ENCODE measurements at regions not wholly inside any gene's neighbourhood (a gene's known extent, or its start where the extent isn't known, plus 50 kb on each side); places are given as distances from the start of the nearest gene placed in this dataset.
"Not testable (repeated sequence)": the region's sequence is repeated elsewhere in the genome, so short reads cannot be mapped to it uniquely, and the experiment has no call there.

- WGBS (ENCODE audit: insufficient coverage, low lambda C conversion rate): no CpG with 5 or more reads among the region's 4 CpGs
- no peak overlapping the region for H3K4me3 ChIP-seq (ENCODE audit: low read length)
- H3K27ac ChIP-seq (ENCODE audit: low read length): no peak overlapping the region
- peaks cover 12% of the 10 kb centered on the region for H3K9me3 ChIP-seq (ENCODE audit: control insufficient read depth, low read depth, low read length)
- peak in 1 of 2 donors; percentile 2 for DNase-seq
- H3K36me3 ChIP-seq (ENCODE audit: control insufficient read depth, insufficient read depth, low read length): no peaks in the 10 kb centered on the region
- no peaks in the 10 kb centered on the region for H3K4me1 ChIP-seq (ENCODE audit: control insufficient read depth, insufficient read depth, low read length)
- H3K27me3 ChIP-seq (ENCODE audit: control insufficient read depth, insufficient read depth, low read length): no peaks in the 10 kb centered on the region
These were observed 1509.7 kb upstream of the WWC1 start for GRCh38 chr5:166781737-166782136.

- H3K4me1 ChIP-seq (ENCODE audit: control insufficient read depth, insufficient read depth, low read length): no peaks in the 10 kb centered on the region
- no CpG with 5 or more reads among the region's 29 CpGs for WGBS (ENCODE audit: insufficient coverage, low lambda C conversion rate)
These were observed 1506.8 kb upstream of the WWC1 start for GRCh38 chr5:166784545-166785078.

DNA sequence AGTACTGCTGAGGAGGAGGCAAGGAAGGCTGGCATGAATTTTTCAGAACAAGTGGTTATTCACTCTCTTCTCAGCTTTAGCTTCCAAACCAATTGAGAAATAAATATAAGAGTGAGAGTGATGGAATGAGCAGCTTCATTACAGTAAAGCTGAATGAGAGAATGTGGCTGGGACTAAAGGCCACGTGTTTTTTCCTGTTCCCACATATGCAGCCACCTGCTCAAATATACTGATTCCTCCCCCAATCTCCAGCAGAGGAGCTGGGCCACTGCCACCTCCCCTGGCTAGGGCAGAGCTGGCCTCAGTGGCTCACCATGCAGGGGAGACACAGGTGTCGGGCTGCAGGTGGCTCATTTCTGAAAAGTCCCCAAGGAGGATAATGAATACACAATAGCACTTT lies 1505.3 kb upstream of the WWC1 start:
- WGBS (ENCODE audit: insufficient coverage, low lambda C conversion rate): no CpG with 5 or more reads among the region's 2 CpGs
- peaks cover 12% of the 10 kb centered on the region for H3K9me3 ChIP-seq (ENCODE audit: control insufficient read depth, low read depth, low read length)
- DNase-seq: no peak
- no peaks in the 10 kb centered on the region for H3K27me3 ChIP-seq (ENCODE audit: control insufficient read depth, insufficient read depth, low read length)
- no peak overlapping the region for H3K27ac ChIP-seq (ENCODE audit: low read length)
- H3K4me1 ChIP-seq (ENCODE audit: control insufficient read depth, insufficient read depth, low read length): no peaks in the 10 kb centered on the region
- no peaks in the 10 kb centered on the region for H3K36me3 ChIP-seq (ENCODE audit: control insufficient read depth, insufficient read depth, low read length)
- no peak overlapping the region for H3K4me3 ChIP-seq (ENCODE audit: low read length)

More at GRCh38 chr5:166784545-166785078, 1506.8 kb upstream of the WWC1 start:
- Histone ChIP-seq H3K9me3 (ENCODE audit: control insufficient read depth, low read depth, low read length) (peaks cover 12% of the 10 kb centered on the region), H3K27me3 (ENCODE audit: control insufficient read depth, insufficient read depth, low read length) (no peaks in the 10 kb centered on the region), H3K36me3 (ENCODE audit: control insufficient read depth, insufficient read depth, low read length) (no peaks in the 10 kb centered on the region), H3K27ac (ENCODE audit: low read length) (no peak overlapping the region), H3K4me3 (ENCODE audit: low read length) (no peak overlapping the region)
- DNase-seq: no peak

GRCh38 chr5:166786889-166787288 lies 1504.6 kb upstream of the WWC1 start:
- WGBS (ENCODE audit: insufficient coverage, low lambda C conversion rate): no CpG with 5 or more reads among the region's 8 CpGs
- no peaks in the 10 kb centered on the region for H3K36me3 ChIP-seq (ENCODE audit: control insufficient read depth, insufficient read depth, low read length)
- H3K9me3 ChIP-seq (ENCODE audit: control insufficient read depth, low read depth, low read length): peaks cover 12% of the 10 kb centered on the region
- H3K4me1 ChIP-seq (ENCODE audit: control insufficient read depth, insufficient read depth, low read length): no peaks in the 10 kb centered on the region
- H3K4me3 ChIP-seq (ENCODE audit: low read length): no peak overlapping the region
- H3K27me3 ChIP-seq (ENCODE audit: control insufficient read depth, insufficient read depth, low read length): no peaks in the 10 kb centered on the region
- DNase-seq: no peak
- H3K27ac ChIP-seq (ENCODE audit: low read length): no peak overlapping the region

DNA sequence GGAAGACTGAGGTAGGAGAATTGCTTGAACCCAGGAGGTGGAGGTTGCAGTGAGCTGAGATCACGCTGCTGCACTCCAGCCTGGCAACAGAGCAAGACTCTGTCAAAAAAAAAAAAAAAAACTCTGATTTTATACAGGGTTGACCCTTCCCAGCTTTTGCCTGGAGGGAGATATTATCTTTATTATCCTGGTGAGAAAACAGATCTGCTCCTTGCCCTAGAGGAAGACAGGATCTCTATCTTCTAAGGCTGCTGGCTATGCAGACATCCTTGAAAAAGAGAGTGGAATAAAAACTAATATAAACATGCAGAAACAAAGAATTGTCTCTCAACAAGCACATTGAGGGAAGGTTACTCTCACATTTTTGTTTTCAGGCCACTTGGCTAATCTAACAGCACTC lies 1503.4 kb upstream of the WWC1 start:
- DNase-seq: no peak
- WGBS (ENCODE audit: insufficient coverage, low lambda C conversion rate): no CpG with 5 or more reads among the region's 1 CpG

GRCh38 chr5:166795756-166796155 lies 1495.7 kb upstream of the WWC1 start:
- no peaks in the 10 kb centered on the region for H3K4me1 ChIP-seq (ENCODE audit: control insufficient read depth, insufficient read depth, low read length)
- no peak overlapping the region for H3K27ac ChIP-seq (ENCODE audit: low read length)
- H3K36me3 ChIP-seq (ENCODE audit: control insufficient read depth, insufficient read depth, low read length): no peaks in the 10 kb centered on the region
- DNase-seq: no peak
- H3K4me3 ChIP-seq (ENCODE audit: low read length): no peak overlapping the region
- peaks cover 3% of the 10 kb centered on the region for H3K9me3 ChIP-seq (ENCODE audit: control insufficient read depth, low read depth, low read length)
- WGBS (ENCODE audit: insufficient coverage, low lambda C conversion rate): no CpG with 5 or more reads among the region's 3 CpGs
- H3K27me3 ChIP-seq (ENCODE audit: control insufficient read depth, insufficient read depth, low read length): no peaks in the 10 kb centered on the region

More for the DNA sequence above, 1503.4 kb upstream of the WWC1 start:
- Histone ChIP-seq H3K4me3 (ENCODE audit: low read length) (no peak overlapping the region), H3K4me1 (ENCODE audit: control insufficient read depth, insufficient read depth, low read length) (no peaks in the 10 kb centered on the region), H3K27ac (ENCODE audit: low read length) (no peak overlapping the region), H3K9me3 (ENCODE audit: control insufficient read depth, low read depth, low read length) (peaks cover 12% of the 10 kb centered on the region), H3K36me3 (ENCODE audit: control insufficient read depth, insufficient read depth, low read length) (no peaks in the 10 kb centered on the region), H3K27me3 (ENCODE audit: control insufficient read depth, insufficient read depth, low read length) (no peaks in the 10 kb centered on the region)

GRCh38 chr5:166803058-166803457 lies 1488.4 kb upstream of the WWC1 start:
- H3K27me3 ChIP-seq (ENCODE audit: control insufficient read depth, insufficient read depth, low read length): no peaks in the 10 kb centered on the region
- H3K36me3 ChIP-seq (ENCODE audit: control insufficient read depth, insufficient read depth, low read length): no peaks in the 10 kb centered on the region
- no peaks in the 10 kb centered on the region for H3K4me1 ChIP-seq (ENCODE audit: control insufficient read depth, insufficient read depth, low read length)
- H3K9me3 ChIP-seq (ENCODE audit: control insufficient read depth, low read depth, low read length): peaks cover 3% of the 10 kb centered on the region
- WGBS (ENCODE audit: insufficient coverage, low lambda C conversion rate): 75% methylated on average over 1 of the region's 1 CpG
- no peak overlapping the region for H3K27ac ChIP-seq (ENCODE audit: low read length)
- DNase-seq: no peak
- no peak overlapping the region for H3K4me3 ChIP-seq (ENCODE audit: low read length)

- not testable (repeated sequence) for H3K4me1 ChIP-seq (ENCODE audit: control insufficient read depth, insufficient read depth, low read length); H3K36me3 ChIP-seq (ENCODE audit: control insufficient read depth, insufficient read depth, low read length); H3K27ac ChIP-seq (ENCODE audit: low read length); H3K4me3 ChIP-seq (ENCODE audit: low read length); DNase-seq; H3K27me3 ChIP-seq (ENCODE audit: control insufficient read depth, insufficient read depth, low read length); H3K9me3 ChIP-seq (ENCODE audit: control insufficient read depth, low read depth, low read length)
- whole genome bisulfite sequencing (ENCODE audit: insufficient coverage, low lambda C conversion rate): no CpG with 5 or more reads among the region's 6 CpGs
These were observed 1487.2 kb upstream of the WWC1 start for GRCh38 chr5:166804223-166804622.

GRCh38 chr5:166804693-166805092 lies 1486.8 kb upstream of the WWC1 start:
- not testable (repeated sequence) for H3K9me3 ChIP-seq (ENCODE audit: control insufficient read depth, low read depth, low read length); H3K36me3 ChIP-seq (ENCODE audit: control insufficient read depth, insufficient read depth, low read length); H3K27me3 ChIP-seq (ENCODE audit: control insufficient read depth, insufficient read depth, low read length); H3K27ac ChIP-seq (ENCODE audit: low read length); H3K4me1 ChIP-seq (ENCODE audit: control insufficient read depth, insufficient read depth, low read length); DNase-seq; H3K4me3 ChIP-seq (ENCODE audit: low read length)
- no CpG with 5 or more reads among the region's 6 CpGs for WGBS (ENCODE audit: insufficient coverage, low lambda C conversion rate)

GRCh38 chr5:166810093-166810658 lies 1481.3 kb upstream of the WWC1 start:
- peaks cover 10% of the 10 kb centered on the region for H3K9me3 ChIP-seq (ENCODE audit: control insufficient read depth, low read depth, low read length)
- WGBS (ENCODE audit: insufficient coverage, low lambda C conversion rate): no CpG with 5 or more reads among the region's 28 CpGs
- not testable (repeated sequence) for H3K4me1 ChIP-seq (ENCODE audit: control insufficient read depth, insufficient read depth, low read length); DNase-seq; H3K4me3 ChIP-seq (ENCODE audit: low read length); H3K36me3 ChIP-seq (ENCODE audit: control insufficient read depth, insufficient read depth, low read length); H3K27me3 ChIP-seq (ENCODE audit: control insufficient read depth, insufficient read depth, low read length); H3K27ac ChIP-seq (ENCODE audit: low read length)

DNA sequence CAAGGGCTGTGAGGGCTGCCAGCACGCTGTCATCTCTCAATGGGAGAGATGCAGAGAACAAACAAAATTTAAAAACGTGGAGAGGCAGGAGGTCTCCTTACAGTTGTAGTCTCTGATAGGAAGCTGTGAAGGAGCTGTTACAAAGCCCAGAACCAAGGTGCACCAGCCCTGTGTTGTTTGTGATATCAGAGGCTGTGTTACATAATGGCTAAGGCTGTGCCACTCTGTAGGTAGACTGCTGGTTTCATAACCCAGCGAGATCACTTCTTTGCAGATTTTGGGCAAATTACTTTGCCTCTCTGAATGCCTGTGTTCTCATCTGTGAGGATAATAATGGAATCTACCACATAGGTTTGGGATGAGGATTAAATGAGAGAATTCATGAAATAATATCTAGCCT lies 1480.7 kb upstream of the WWC1 start:
- H3K27me3 ChIP-seq (ENCODE audit: control insufficient read depth, insufficient read depth, low read length): no peaks in the 10 kb centered on the region
- H3K4me3 ChIP-seq (ENCODE audit: low read length): no peak overlapping the region
- DNase-seq: no peak
- H3K27ac ChIP-seq (ENCODE audit: low read length): no peak overlapping the region
- no peaks in the 10 kb centered on the region for H3K4me1 ChIP-seq (ENCODE audit: control insufficient read depth, insufficient read depth, low read length)
- no CpG with 5 or more reads among the region's 3 CpGs for WGBS (ENCODE audit: insufficient coverage, low lambda C conversion rate)
- H3K9me3 ChIP-seq (ENCODE audit: control insufficient read depth, low read depth, low read length): peaks cover 10% of the 10 kb centered on the region
- no peaks in the 10 kb centered on the region for H3K36me3 ChIP-seq (ENCODE audit: control insufficient read depth, insufficient read depth, low read length)
